GM12872 (cell line): ENCODE measurements at regions not wholly inside any gene's neighbourhood (a gene's known extent, or its start where the extent isn't known, plus 50 kb on each side); places are given as distances from the start of the nearest gene placed in this dataset.

Source experiments
- CTCF ChIP-seq: IDR thresholded peaks from 3 replicates; pipeline ENCODE4 v1.5.1; 2011; ENCODE audit warnings: low read depth, mild to moderate bottlenecking, low read length, moderate library complexity; ENCODE audit not compliant: insufficient read depth

GRCh38 chr7:27299861-27300260 lies 57.3 kb downstream of the EVX1 start:
- no peak for TF ChIP-seq CTCF

DNA sequence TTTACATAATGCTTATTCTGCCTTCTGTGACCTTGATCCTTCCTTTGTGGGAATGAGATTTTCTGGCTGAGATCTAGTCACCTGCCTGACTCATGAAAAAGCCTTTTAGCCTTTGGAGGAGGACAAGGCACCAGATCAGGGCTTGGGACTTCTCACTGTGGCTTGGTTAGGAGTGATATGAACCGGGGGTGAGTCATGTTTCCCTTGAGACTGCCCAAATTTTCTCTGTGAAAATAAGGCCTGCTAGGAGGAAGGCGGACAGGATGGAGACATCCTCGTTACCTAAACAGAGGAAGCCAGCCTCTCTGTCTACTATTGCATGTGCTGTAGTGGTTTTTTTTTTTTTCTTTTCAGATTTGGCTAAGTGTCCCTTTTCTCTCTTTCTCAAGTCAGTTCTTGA lies 57.8 kb downstream of the EVX1 start:
- no peak for TF ChIP-seq CTCF

DNA sequence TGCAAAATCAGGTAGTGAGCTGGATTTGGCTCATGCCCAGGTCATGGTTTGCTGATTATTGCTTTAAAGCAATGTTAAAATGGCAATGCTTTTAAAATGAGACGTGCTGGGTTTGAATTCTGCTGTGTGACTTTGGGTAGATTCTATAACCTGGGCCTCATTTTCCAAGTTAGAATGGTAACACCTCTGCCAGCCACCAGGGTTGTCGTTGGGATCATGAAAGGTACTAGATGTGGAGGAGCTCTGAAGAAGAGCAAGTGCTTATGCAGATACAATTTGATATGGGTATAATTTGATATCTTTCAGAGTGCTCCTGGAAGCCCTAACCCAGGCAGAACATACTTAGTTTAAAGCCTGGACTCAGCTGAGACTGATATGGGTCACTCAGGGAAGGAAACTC lies 60.0 kb downstream of the EVX1 start:
- TF ChIP-seq CTCF: 0 out of 3 replicates have a peak, but pooled peaks have one; percentile 1

DNA sequence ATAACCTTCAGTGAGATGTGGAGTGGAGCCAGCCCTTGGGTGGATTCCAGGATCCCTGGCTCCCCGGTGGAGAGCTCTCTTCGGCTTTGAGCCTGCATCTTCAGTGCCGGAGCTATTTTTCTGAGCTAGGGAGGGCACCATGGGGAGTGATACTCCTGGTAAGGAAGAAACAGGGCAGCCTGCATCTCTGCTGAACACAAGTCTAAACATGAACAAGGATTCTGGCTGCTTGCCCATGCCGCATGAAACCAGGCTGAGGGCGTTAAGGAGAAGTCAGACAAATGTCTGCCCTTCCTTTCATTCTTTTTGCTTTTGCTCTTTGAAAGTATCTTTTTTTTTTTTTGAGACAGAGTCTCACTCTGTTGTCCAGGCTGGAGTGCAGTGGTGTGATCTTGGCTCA lies 60.4 kb downstream of the EVX1 start:
- no peak for TF ChIP-seq CTCF

DNA sequence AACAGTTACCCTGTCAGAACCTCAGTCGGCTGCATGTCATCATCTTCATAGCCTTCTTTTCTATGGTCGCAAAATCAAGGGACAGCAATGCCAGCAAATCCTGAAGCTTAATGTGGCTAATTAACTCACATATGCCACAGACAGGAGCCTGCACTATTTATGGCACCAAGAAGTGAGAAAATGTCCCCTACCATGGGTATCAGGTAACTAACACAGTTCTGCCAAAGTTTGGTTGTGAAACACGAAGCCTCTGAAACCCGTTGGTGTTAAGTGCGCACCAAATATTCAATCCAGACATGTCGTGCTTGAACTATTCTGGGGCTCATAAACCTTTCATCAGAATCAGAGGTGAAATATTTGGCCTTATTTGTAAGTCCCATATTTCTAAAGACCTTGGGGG lies 63.3 kb downstream of the EVX1 start:
- TF ChIP-seq CTCF: no peak

DNA sequence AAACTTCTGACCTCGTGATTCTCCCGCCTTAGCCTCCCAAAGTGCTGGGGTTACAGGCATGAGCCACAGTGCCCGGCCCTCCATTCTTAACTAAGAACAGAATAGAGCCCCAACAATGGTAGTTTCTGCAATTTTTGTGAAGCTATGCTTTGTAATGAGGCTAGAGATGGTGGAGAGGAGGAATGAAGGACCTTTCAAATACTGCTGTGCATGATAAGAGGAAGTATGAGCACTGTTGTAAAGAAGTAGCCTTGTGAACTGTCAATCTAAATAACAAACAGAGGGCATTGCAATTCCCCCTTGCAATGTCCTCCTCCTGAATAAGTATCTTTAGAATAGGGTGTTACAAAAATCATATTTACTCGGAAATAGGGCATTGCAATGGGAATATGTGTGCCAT lies 70.2 kb downstream of the EVX1 start:
- no peak for TF ChIP-seq CTCF

GRCh38 chr7:27314111-27314510 lies 71.5 kb downstream of the EVX1 start:
- TF ChIP-seq CTCF: no peak

GRCh38 chr7:27315066-27315465 lies 72.5 kb downstream of the EVX1 start:
- no peak for TF ChIP-seq CTCF
